Urinary bladder (tissue), 3 donors: ENCODE measurements at regions not wholly inside any gene's neighbourhood (a gene's known extent, or its start where the extent isn't known, plus 50 kb on each side); places are given as distances from the start of the nearest gene placed in this dataset.

Experiments
- DNase-seq: peaks from one replicate; pipeline ENCODE4 v3.0.0-alpha.2; 2015; ENCODE audit errors: extremely low spot score
- H3K27ac ChIP-seq: one replicate; pipeline ENCODE4 v1.5.1; 2013; ENCODE audit warnings: low read depth, mild to moderate bottlenecking, moderate library complexity
- H3K36me3 ChIP-seq: one replicate; pipeline ENCODE4 v1.6.1; 2013; ENCODE audit warnings: mild to moderate bottlenecking, moderate library complexity; ENCODE audit not compliant: insufficient read depth
- H3K4me1 ChIP-seq: one replicate; pipeline ENCODE4 v1.6.1; 2013; ENCODE audit warnings: mild to moderate bottlenecking, moderate library complexity; ENCODE audit not compliant: insufficient read depth
- H3K4me3 ChIP-seq: one replicate; pipeline ENCODE4 v1.5.1; 2013; ENCODE audit warnings: low read depth, low read length
- WGBS: extraction: QIAGEN DNeasy Blood & Tissue Kit; methylation state at CpG from one replicate; pipeline ENCODE4 v1.1.7; 2013; 5-methylcytosine and 5-hydroxymethylcytosine counted together
- donor health status: healthy with polysubstance abuse.
- donor health status: healthy.

- DNase-seq, result no peak
- H3K4me1 ChIP-seq, result no peaks in the 10 kb centered on the region
- no peak overlapping the region for H3K4me3 ChIP-seq
- no peaks in the 10 kb centered on the region for H3K36me3 ChIP-seq
- no peak overlapping the region for H3K27ac ChIP-seq
Measured at GRCh38 chr4:141783770-141784169, 147.4 kb downstream of the IL15 start.

GRCh38 chr4:141786946-141787345, 150.6 kb downstream of the IL15 start:
- no peak for DNase-seq
- Histone ChIP-seq H3K4me1 (no peaks in the 10 kb centered on the region), H3K4me3 (no peak overlapping the region), H3K27ac (no peak overlapping the region), H3K36me3 (no peaks in the 10 kb centered on the region)

GRCh38 chr4:141788169-141788915, 152.0 kb downstream of the IL15 start:
- 75% methylated on average over 4 of the region's 4 CpGs for WGBS

GRCh38 chr4:141789716-141790115, 153.3 kb downstream of the IL15 start:
- no peak for DNase-seq

More at GRCh38 chr4:141788169-141788915, 152.0 kb downstream of the IL15 start:
- H3K4me1 ChIP-seq, result no peaks in the 10 kb centered on the region
- no peak overlapping the region for H3K27ac ChIP-seq
- H3K36me3 ChIP-seq, result no peaks in the 10 kb centered on the region
- H3K4me3 ChIP-seq, result no peak overlapping the region
- DNase-seq, result no peak

GRCh38 chr4:141792164-141792563, 155.8 kb downstream of the IL15 start:
- Histone ChIP-seq H3K27ac (no peak overlapping the region), H3K4me1 (no peaks in the 10 kb centered on the region), H3K4me3 (no peak overlapping the region), H3K36me3 (no peaks in the 10 kb centered on the region)
- no peak for DNase-seq
- 94% methylated on average over 2 of the region's 2 CpGs for WGBS

More at GRCh38 chr4:141789716-141790115, 153.3 kb downstream of the IL15 start:
- no peak overlapping the region for H3K4me3 ChIP-seq
- 94% methylated on average over 4 of the region's 4 CpGs for WGBS
- no peaks in the 10 kb centered on the region for H3K4me1 ChIP-seq
- H3K27ac ChIP-seq, result no peak overlapping the region
- no peaks in the 10 kb centered on the region for H3K36me3 ChIP-seq

GRCh38 chr4:141797966-141798365, 161.6 kb downstream of the IL15 start:
- no peak for DNase-seq

GRCh38 chr4:141801558-141801957, 165.2 kb downstream of the IL15 start:
- H3K4me3 ChIP-seq, result no peak overlapping the region
- WGBS, result 94% methylated on average over 3 of the region's 3 CpGs
- no peaks in the 10 kb centered on the region for H3K4me1 ChIP-seq
- no peaks in the 10 kb centered on the region for H3K36me3 ChIP-seq
- no peak overlapping the region for H3K27ac ChIP-seq
- DNase-seq, result no peak

More at GRCh38 chr4:141797966-141798365, 161.6 kb downstream of the IL15 start:
- Histone ChIP-seq H3K4me1 (no peaks in the 10 kb centered on the region), H3K4me3 (no peak overlapping the region), H3K36me3 (no peaks in the 10 kb centered on the region), H3K27ac (no peak overlapping the region)
- 97% methylated on average over 2 of the region's 2 CpGs for WGBS

- WGBS, result 60% methylated on average over 1 of the region's 1 CpG
Measured at GRCh38 chr4:141802333-141802732, 165.9 kb downstream of the IL15 start.

GRCh38 chr4:141804836-141805235, 168.5 kb downstream of the IL15 start:
- H3K4me3 ChIP-seq, result no peak overlapping the region
- 96% methylated on average over 1 of the region's 1 CpG for WGBS
- no peaks in the 10 kb centered on the region for H3K4me1 ChIP-seq
- H3K36me3 ChIP-seq, result no peaks in the 10 kb centered on the region
- H3K27ac ChIP-seq, result no peak overlapping the region
- no peak for DNase-seq

More at GRCh38 chr4:141802333-141802732, 165.9 kb downstream of the IL15 start:
- no peak overlapping the region for H3K4me3 ChIP-seq
- no peaks in the 10 kb centered on the region for H3K36me3 ChIP-seq
- no peak for DNase-seq
- no peak overlapping the region for H3K27ac ChIP-seq
- H3K4me1 ChIP-seq, result no peaks in the 10 kb centered on the region

GRCh38 chr4:141807103-141807891, 170.9 kb downstream of the IL15 start:
- Histone ChIP-seq H3K4me1 (no peaks in the 10 kb centered on the region), H3K36me3 (no peaks in the 10 kb centered on the region), H3K4me3 (no peak overlapping the region), H3K27ac (no peak overlapping the region)
- DNase-seq, result no peak
- WGBS, result 90% methylated on average over 4 of the region's 4 CpGs

GRCh38 chr4:141810038-141810711, 173.8 kb downstream of the IL15 start:
- DNase-seq, result no peak
- Histone ChIP-seq H3K36me3 (no peaks in the 10 kb centered on the region), H3K27ac (no peak overlapping the region), H3K4me1 (no peaks in the 10 kb centered on the region), H3K4me3 (no peak overlapping the region)
- 78% methylated on average over 5 of the region's 5 CpGs for WGBS

GRCh38 chr4:141810712-141811375, 174.5 kb downstream of the IL15 start:
- DNase-seq, result no peak
- WGBS, result 91% methylated on average over 6 of the region's 6 CpGs
- Histone ChIP-seq H3K4me3 (no peak overlapping the region), H3K36me3 (no peaks in the 10 kb centered on the region), H3K4me1 (no peaks in the 10 kb centered on the region), H3K27ac (no peak overlapping the region)

- Histone ChIP-seq H3K36me3 (no peaks in the 10 kb centered on the region), H3K27ac (no peak overlapping the region), H3K4me3 (no peak overlapping the region), H3K4me1 (no peaks in the 10 kb centered on the region)
- DNase-seq, result no peak
Measured at GRCh38 chr4:141812158-141812557, 175.8 kb downstream of the IL15 start.
